GM23338 (cell line): ENCODE measurements at regions not wholly inside any gene's neighbourhood (a gene's known extent, or its start where the extent isn't known, plus 50 kb on each side); places are given as distances from the start of the nearest gene placed in this dataset.
A peak's percentile ranks its signal among the peaks of the same experiment; 100 is the strongest.

ENCODE experiments used
- ATAC-seq: fragments of 200-7000 bp; cut with Tn5 transposase; 3 replicates; pipeline ENCODE4 v1.9.1; 2020
- DNase-seq: peaks from one replicate; pipeline ENCODE4 v3.0.0-alpha.2; 2015; ENCODE audit warnings: low spot score
- H2AFZ ChIP-seq: fragments of 200-600 bp; sonication (generic); 2 replicates; pipeline ENCODE4 v1.8.0; 2016; ENCODE audit warnings: antibody characterized with exemption, mild to moderate bottlenecking, moderate library complexity
- H3F3A ChIP-seq: fragments of 200-600 bp; sonication (generic); replicated peaks from 2 replicates; pipeline ENCODE4 v1.8.0; 2017; ENCODE audit warnings: antibody characterized with exemption, mixed run types, low read depth
- H3K27ac ChIP-seq: fragments of 200-600 bp; sonication (generic); 2 replicates; pipeline ENCODE4 v1.6.1; 2016; ENCODE audit warnings: low read depth
- H3K27me3 ChIP-seq: fragments of 200-600 bp; sonication (generic); 2 replicates; pipeline ENCODE4 v1.8.0; 2016; ENCODE audit warnings: mild to moderate bottlenecking, mixed run types, moderate library complexity; ENCODE audit not compliant: insufficient read depth
- H3K36me3 ChIP-seq: fragments of 200-600 bp; sonication (generic); 2 replicates; pipeline ENCODE4 v1.8.0; 2016; ENCODE audit warnings: mild to moderate bottlenecking; ENCODE audit not compliant: insufficient read depth
- H3K4me1 ChIP-seq: fragments of 200-600 bp; sonication (generic); 2 replicates; pipeline ENCODE4 v1.8.0; 2016; ENCODE audit warnings: mild to moderate bottlenecking, moderate library complexity; ENCODE audit not compliant: insufficient read depth
- H3K4me2 ChIP-seq: fragments of 200-600 bp; sonication (generic); 2 replicates; pipeline ENCODE4 v1.7.1; 2017; ENCODE audit warnings: mixed run types
- H3K4me3 ChIP-seq: fragments of 200-600 bp; sonication (generic); 2 replicates; pipeline ENCODE4 v1.6.1; 2016; ENCODE audit warnings: mixed run types
- H3K79me2 ChIP-seq: fragments of 200-600 bp; sonication (generic); replicated peaks from 2 replicates; pipeline ENCODE4 v1.8.0; 2017; ENCODE audit warnings: mild to moderate bottlenecking; ENCODE audit not compliant: insufficient read depth
- H3K9me2 ChIP-seq: fragments of 200-600 bp; sonication (generic); 2 replicates; pipeline ENCODE4 v1.8.0; 2017; ENCODE audit not compliant: insufficient read depth
- H4K20me1 ChIP-seq: fragments of 200-600 bp; sonication (generic); replicated peaks from 2 replicates; pipeline ENCODE4 v1.8.0; 2017; ENCODE audit warnings: mild to moderate bottlenecking; ENCODE audit not compliant: insufficient read depth
- H3K27ac Mint-ChIP-seq: 2 replicates; pipeline ENCODE4 v1.8.0; 2020; ENCODE audit warnings: inconsistent platforms, mild to moderate bottlenecking, moderate library complexity, mixed read lengths
- H3K27me3 Mint-ChIP-seq: 3 replicates; pipeline ENCODE4 v1.8.0; 2022; ENCODE audit warnings: low read depth, mild to moderate bottlenecking, moderate library complexity, mixed read lengths, inconsistent platforms; ENCODE audit not compliant: insufficient read depth, poor library complexity
- H3K36me3 Mint-ChIP-seq: 3 replicates; pipeline ENCODE4 v1.8.0; 2021; ENCODE audit warnings: low read depth, mild to moderate bottlenecking, inconsistent platforms, moderate library complexity, mixed read lengths
- H3K4me1 Mint-ChIP-seq: 3 replicates; pipeline ENCODE4 v1.8.0; 2020; ENCODE audit warnings: mild to moderate bottlenecking, inconsistent platforms, mixed read lengths
- H3K4me3 Mint-ChIP-seq: 3 replicates; pipeline ENCODE4 v1.8.0; 2021; ENCODE audit warnings: moderate library complexity, mild to moderate bottlenecking, inconsistent platforms, mixed read lengths
- H3K9me3 Mint-ChIP-seq: 3 replicates; pipeline ENCODE4 v1.8.0; 2020; ENCODE audit warnings: moderate library complexity, mild to moderate bottlenecking, inconsistent platforms, mixed read lengths
- CREB1 ChIP-seq: fragments of 250-450 bp; sonication (Bioruptor Pico); IDR thresholded peaks from 2 replicates; pipeline ENCODE4 v1.5.0; 2020; ENCODE audit warnings: low read depth, mild to moderate bottlenecking, moderate library complexity
- CTCF ChIP-seq, 2 experiments: fragments of 200-600 bp in 1 of 2; sonication (generic) in 1 of 2; conservative IDR thresholded peaks; 2 replicates each; pipeline versions ENCODE4 v1.5.1 to v1.6.1; 2016 to 2017; ENCODE audit warnings: antibody characterized with exemption in 2 of 2, low read depth in 2 of 2, mild to moderate bottlenecking in 2 of 2, moderate library complexity in 1 of 2
- ETS1 ChIP-seq: IDR thresholded peaks from 2 replicates; pipeline ENCODE4 v1.6.1; 2016; ENCODE audit warnings: antibody characterized with exemption
- EZH2 ChIP-seq: fragments of 200-600 bp; sonication (generic); IDR thresholded peaks from one replicate; pipeline ENCODE4 v1.8.0; 2017; ENCODE audit warnings: antibody characterized with exemption, mild to moderate bottlenecking, low read depth; ENCODE audit not compliant: unreplicated experiment
- EZH2phosphoT487 ChIP-seq: fragments of 200-600 bp; sonication (generic); IDR thresholded peaks from one replicate; pipeline ENCODE4 v1.8.1; 2018; ENCODE audit warnings: antibody characterized with exemption; ENCODE audit not compliant: unreplicated experiment
- JUNB ChIP-seq: IDR thresholded peaks from one replicate; pipeline ENCODE4 v1.6.1; 2016; ENCODE audit warnings: antibody characterized with exemption; ENCODE audit not compliant: unreplicated experiment
- NANOG ChIP-seq: IDR thresholded peaks from 2 replicates; pipeline ENCODE4 v1.6.1; 2016; ENCODE audit warnings: antibody characterized with exemption, borderline replicate concordance
- POLR2AphosphoS5 ChIP-seq: IDR thresholded peaks from 2 replicates; pipeline ENCODE4 v1.6.1; 2016; ENCODE audit warnings: antibody characterized with exemption, low read depth
- REST ChIP-seq: IDR thresholded peaks from one replicate; pipeline ENCODE4 v1.6.1; 2018; ENCODE audit warnings: antibody characterized with exemption; ENCODE audit not compliant: unreplicated experiment
- STAT1 ChIP-seq: IDR thresholded peaks from one replicate; pipeline ENCODE4 v1.6.1; 2016; ENCODE audit warnings: antibody characterized with exemption; ENCODE audit not compliant: unreplicated experiment
- ZNF114 ChIP-seq: fragments of 250-450 bp; sonication (Bioruptor Pico); IDR thresholded peaks from 2 replicates; pipeline ENCODE4 v1.5.0; 2020; ENCODE audit warnings: mild to moderate bottlenecking, moderate library complexity
- ZNF331 ChIP-seq: fragments of 250-450 bp; sonication (Bioruptor Pico); IDR thresholded peaks from 2 replicates; pipeline ENCODE4 v1.5.0; 2020; ENCODE audit warnings: low read depth, mild to moderate bottlenecking, moderate library complexity
- ZNF462 ChIP-seq: fragments of 250-450 bp; sonication (Bioruptor Pico); IDR thresholded peaks from 2 replicates; pipeline ENCODE4 v1.5.0; 2020; ENCODE audit warnings: mild to moderate bottlenecking, moderate library complexity

- TF ChIP-seq CTCF (conservative IDR thresholded peaks at IDR 0.05; ENCODE audit: low read depth in 2 of 2) = no peak
- TF ChIP-seq EZH2 = no peak
- TF ChIP-seq REST = no peak
- no peak for TF ChIP-seq ZNF114
- no peak for TF ChIP-seq ETS1
These were observed 238.9 kb downstream of the UACA start (continued) for GRCh38 chr15:70524470-70524869.

- DNase-seq (no peak), ATAC-seq (peak; percentile 44; the same call in 2 of the 3 replicates)
- Histone ChIP-seq H3K79me2 (no peaks in the 10 kb centered on the region), H3K4me3 (no peak overlapping the region), H3K9me2 (no peaks in the 10 kb centered on the region), H3K4me2 (no peak overlapping the region), H4K20me1 (no peaks in the 10 kb centered on the region), H3K4me1 (peaks cover 3% of the 10 kb centered on the region; the same call in 1 of the 2 replicates), H3K27ac (no peak overlapping the region), H3F3A (no peaks in the 10 kb centered on the region), H2AFZ (no peak overlapping the region), H3K27me3 (no peaks in the 10 kb centered on the region), H3K36me3 (no peaks in the 10 kb centered on the region)
- Mint-ChIP-seq H3K9me3 (no peaks in the 10 kb centered on the region; the same call in 1 of the 3 replicates), H3K27me3 (peaks cover 5% of the 10 kb centered on the region), H3K27ac (no peak overlapping the region), H3K4me1 (peaks cover 32% of the 10 kb centered on the region), H3K4me3 (no peak overlapping the region), H3K36me3 (no peaks in the 10 kb centered on the region)
- TF ChIP-seq EZH2phosphoT487 (no peak), ZNF331 (CRISPR knock-in tag) (no peak), NANOG (no peak), ZNF462 (CRISPR knock-in tag) (no peak), POLR2AphosphoS5 (no peak), JUNB (no peak), CREB1 (CRISPR knock-in tag) (no peak), STAT1 (no peak), ZNF114 (no peak)
These were observed 239.7 kb downstream of the UACA start for GRCh38 chr15:70523616-70524015.
